H1 (cell line): ENCODE measurements at regions not wholly inside any gene's neighbourhood (a gene's known extent, or its start where the extent isn't known, plus 50 kb on each side); places are given as distances from the start of the nearest gene placed in this dataset.

Experiments used
- BRCA1 ChIP-seq: IDR thresholded peaks from 2 replicates; pipeline ENCODE4 v1.6.1; 2012; ENCODE audit warnings: low read depth, low read length, improper control_type of control experiment
- CTCF ChIP-seq, 3 experiments: IDR thresholded peaks; 1 replicate in 2 of 3; 2 replicates in 1 of 3; pipeline versions ENCODE4 v1.5.1 to v1.6.1; 2011; ENCODE audit warnings: low read length in 3 of 3, mild to moderate bottlenecking in 3 of 3, inconsistent platforms in 2 of 3, low read depth in 1 of 3, moderate library complexity in 1 of 3; ENCODE audit not compliant: insufficient read depth in 1 of 3; ENCODE audit errors: control extremely low read depth in 1 of 3
- JUN ChIP-seq: IDR thresholded peaks from 2 replicates; pipeline ENCODE4 v1.6.1; 2011; ENCODE audit warnings: low read depth, mild to moderate bottlenecking, improper control_type of control experiment, low read length
- JUND ChIP-seq: IDR thresholded peaks from 2 replicates; pipeline ENCODE4 v1.6.1; 2011; ENCODE audit warnings: mild to moderate bottlenecking, improper control_type of control experiment, low read length
- POLR2AphosphoS5 ChIP-seq: IDR thresholded peaks from 2 replicates; pipeline ENCODE4 v1.6.1; 2011; ENCODE audit warnings: low read depth, low read length
- POU5F1 ChIP-seq: IDR thresholded peaks from 2 replicates; pipeline ENCODE4 v1.6.1; 2011; ENCODE audit warnings: low read depth, mild to moderate bottlenecking, low read length, moderate library complexity
- RBBP5 ChIP-seq: IDR thresholded peaks from 2 replicates; pipeline ENCODE4 v1.7.1; 2012; ENCODE audit warnings: low read depth, mild to moderate bottlenecking, inconsistent platforms, low read length, moderate library complexity, borderline replicate concordance

- TF ChIP-seq JUND, result no peak
- TF ChIP-seq POLR2AphosphoS5, result no peak
- no peak for TF ChIP-seq RBBP5
- no peak for TF ChIP-seq POU5F1
- no peak for TF ChIP-seq CTCF (IDR thresholded peaks at IDR 0.05; ENCODE audit: control extremely low read depth in 1 of 3, insufficient read depth in 1 of 3, low read depth in 1 of 3, low read length in 3 of 3)
- TF ChIP-seq JUN, result no peak
- no peak for TF ChIP-seq BRCA1
Observed at GRCh38 chr11:76263166-76263565, 56.9 kb upstream of the WNT11 start.
